OCI-M1 (cell line): ENCODE measurements at regions not wholly inside any gene's neighbourhood (a gene's known extent, or its start where the extent isn't known, plus 50 kb on each side); places are given as distances from the start of the nearest gene placed in this dataset.
"Not testable (repeated sequence)": the region's sequence is repeated elsewhere in the genome, so short reads cannot be mapped to it uniquely, and the experiment has no call there.

Experiments used
- DNase-seq: peaks from one replicate; lab custom pipeline; 2025; lab: John Stamatoyannopoulos, UW

DNA sequence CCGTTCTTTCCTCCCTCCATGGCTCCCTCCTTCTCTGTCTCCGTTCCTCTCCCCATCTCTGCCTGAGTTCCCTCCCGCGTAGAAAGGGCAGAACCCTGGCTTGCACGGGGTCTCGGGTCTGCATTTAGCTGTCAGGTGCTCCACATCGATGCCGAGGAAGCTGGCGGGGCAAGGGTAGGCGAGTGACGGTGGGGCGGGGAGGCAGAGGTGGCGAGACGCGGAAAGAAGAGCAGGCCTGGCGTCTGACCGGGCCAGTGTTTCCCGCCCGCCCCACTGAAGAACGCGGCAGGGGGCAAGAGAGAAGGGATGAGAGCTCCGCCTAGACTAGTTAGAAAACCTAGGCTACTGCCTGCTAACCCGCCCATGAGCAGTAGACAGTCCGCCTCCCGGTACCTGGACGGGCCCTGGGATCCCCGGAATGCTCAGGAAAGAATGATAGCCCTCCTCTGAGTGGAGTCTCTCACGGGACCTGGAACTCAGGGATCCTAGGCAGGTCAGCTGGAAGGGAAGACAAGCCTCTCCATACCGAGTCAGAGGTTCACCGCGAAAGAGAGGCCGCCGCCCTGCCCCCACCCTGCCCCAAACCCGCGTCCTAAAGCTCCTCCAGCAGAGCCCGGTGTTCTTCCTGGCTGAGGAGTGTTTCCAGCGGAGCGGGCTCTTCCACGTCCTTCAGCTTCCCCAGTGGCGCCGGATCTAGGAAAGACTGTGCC is 357.9 kb upstream of the DEFB115 start:
- not testable (repeated sequence) for DNase-seq

GRCh38 chr20:30900080-30900719 is 357.3 kb upstream of the DEFB115 start:
- DNase-seq = not testable (repeated sequence)

DNA sequence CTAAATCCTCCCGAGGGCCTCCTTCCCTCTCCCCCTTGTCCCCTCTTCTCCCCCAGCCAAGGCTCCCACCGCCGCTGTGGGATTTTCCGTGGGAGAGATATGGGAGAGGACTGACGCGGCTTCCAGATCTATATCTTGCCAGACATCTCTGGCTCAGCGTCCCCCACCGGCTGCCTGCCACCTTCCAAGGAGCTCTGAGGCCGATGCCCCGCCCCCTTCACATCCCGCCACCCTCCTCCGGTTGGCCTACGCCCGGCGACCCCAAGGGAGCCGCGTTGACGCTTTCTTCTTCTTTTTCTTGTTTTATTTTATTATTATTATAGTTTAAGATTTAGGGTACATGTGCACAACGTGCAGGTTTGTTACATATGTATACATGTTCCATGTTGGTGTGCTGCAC is 352.2 kb upstream of the DEFB115 start:
- not testable (repeated sequence) for DNase-seq

- no peak for DNase-seq
Observed at GRCh38 chr20:30910937-30911725, 346.3 kb upstream of the DEFB115 start.

GRCh38 chr20:30911832-30912660 is 345.4 kb upstream of the DEFB115 start:
- DNase-seq = peak; percentile 26

DNA sequence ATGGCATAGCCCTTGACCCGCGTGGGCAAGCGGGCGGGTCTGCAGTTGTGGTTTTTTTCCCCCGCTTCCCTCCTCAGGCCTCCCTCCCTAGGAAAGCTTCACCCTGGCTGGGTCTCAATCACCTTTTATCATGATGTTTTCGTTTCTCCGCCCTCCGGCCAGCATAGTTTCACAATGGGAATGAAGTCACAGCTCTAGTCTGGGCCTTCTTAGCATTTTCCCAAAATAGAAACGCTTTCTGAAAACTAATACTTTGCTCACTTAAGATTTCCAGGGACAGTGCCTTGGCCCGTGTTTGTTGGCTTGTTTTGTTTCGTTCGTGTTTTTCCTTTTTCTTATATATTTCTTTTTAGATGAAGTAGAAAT is 344.8 kb upstream of the DEFB115 start:
- DNase-seq = peak; percentile 27

GRCh38 chr20:30916404-30916803 is 341.1 kb upstream of the DEFB115 start:
- DNase-seq = not testable (repeated sequence)

DNA sequence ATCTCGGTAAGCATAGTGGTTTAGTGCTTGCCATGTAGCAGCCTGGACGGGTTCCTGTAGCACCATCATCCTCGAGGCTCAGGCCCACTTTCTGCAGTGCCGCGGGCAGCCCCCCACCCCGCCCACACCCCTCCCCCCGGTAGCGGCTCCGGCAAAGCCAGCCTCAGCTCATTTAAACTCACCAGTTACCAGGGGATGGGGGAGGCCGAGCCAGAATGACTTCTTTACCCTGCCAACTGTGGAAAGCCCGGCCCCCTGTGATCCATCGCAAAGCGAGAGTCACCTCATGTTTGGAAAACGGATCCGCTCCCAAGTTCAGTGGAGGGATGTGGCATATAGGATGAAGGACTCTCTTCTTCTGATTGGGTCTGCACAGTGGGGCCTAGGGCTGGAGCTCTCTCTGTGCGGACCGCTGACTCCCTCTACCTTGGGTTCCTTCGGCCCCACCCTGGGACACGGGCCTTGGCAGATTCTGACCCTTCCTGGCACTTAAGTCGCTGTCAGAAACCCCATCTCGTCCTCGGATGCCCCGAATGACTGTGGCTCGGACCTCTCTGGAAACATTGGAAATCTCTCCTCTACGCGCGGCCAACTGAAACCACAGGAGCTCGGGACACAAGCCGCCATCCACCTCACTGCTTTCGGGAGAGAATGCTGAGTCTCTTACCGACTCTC is 337.8 kb upstream of the DEFB115 start:
- no peak for DNase-seq

DNA sequence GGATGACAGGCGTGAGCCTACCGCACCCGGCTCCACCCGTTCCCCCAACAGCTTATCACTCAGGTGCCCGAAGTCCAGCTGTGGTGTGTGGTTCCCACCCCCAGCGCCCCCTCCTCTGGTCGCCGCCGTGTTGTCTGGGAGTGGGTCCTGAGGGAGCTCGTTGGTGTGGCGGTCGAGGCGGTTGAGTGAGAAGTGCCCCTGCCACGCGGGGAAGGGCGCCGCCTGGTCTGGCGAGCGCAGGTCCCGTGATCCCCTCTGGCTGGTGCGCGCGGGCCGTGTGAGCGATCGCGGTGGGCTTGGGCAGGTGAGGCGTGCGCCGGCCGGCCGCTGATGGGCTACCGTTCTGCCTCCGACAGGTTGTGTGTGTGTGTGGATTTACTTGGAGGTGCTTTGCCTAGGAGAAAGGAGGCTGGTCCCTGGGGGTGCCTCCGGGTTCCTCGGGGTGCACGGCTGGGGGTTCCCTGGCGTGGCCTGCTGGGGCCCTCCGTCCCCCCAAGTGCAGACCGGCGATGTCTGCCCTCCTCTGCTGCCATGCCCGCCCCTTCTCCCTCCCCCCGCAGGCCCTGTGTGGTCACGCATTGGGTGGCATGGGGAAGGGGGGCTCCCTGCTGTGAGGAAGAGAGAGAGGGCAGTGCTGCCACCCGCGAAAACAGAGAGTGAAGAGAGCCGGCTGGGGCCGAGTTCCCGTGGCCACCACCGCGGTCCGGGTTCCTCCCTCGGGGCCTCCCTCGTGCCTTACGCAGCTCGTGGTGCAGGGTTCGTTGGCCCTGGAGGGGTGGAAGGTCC is 336.0 kb upstream of the DEFB115 start:
- no peak for DNase-seq

DNA sequence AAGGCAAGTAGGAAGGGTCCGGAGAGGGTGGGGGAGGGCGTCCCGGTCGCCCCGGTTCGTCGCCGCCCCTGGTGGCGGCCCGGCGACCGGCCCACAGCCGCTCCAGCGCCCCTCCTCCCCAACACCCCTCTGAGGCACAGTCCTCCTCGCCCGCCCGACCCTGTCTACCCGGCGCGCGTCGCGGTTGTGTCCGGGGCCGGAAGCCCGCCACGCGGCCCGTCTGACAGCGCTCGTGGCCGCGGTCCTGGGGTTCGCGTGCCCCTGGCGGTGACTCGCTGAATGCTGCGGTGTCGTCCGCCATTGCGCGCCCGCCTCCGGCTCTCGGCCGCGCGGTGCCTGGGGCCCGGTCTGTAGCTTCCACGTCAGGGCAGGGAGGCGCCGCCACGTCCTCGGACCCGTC is 335.3 kb upstream of the DEFB115 start:
- no peak for DNase-seq

- DNase-seq = no peak
Observed at GRCh38 chr20:30937790-30938189, 319.7 kb upstream of the DEFB115 start.

DNA sequence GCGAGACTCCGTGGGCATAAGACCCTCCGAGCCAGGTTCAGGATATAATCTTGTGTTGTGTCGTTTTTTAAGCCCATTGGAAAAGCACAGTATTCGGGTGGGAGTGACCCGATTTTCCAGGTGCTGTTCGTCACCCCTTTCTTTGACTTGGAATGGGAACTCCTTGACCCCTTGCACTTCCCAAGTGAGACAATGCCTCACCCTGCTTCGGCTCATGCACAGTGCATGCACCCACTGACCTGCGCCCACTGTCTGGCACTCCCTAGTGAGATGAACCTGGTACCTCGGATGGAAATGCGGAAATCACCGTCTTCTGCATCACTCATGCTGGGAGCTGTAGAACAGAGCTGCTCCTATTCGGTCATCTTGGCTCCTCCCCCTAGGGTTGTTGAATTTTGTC is 307.7 kb upstream of the DEFB115 start:
- DNase-seq = no peak

DNA sequence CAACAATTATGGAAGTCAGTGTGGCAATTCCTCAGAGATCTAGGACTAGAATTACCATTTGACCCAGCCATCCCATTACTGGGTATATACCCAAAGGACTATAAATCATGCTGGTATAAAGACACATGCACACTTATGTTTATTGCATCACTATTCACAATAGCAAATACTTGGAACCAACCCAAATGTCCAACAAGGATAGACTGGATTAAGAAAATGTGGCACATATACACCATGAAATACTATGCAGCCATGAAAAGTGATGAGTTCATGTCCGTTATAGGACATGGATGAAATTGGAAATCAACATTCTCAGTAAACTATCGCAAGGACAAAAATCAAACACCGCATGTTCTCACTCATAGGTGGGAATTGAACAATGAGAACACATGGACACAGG is 306.4 kb upstream of the DEFB115 start:
- not testable (repeated sequence) for DNase-seq

DNA sequence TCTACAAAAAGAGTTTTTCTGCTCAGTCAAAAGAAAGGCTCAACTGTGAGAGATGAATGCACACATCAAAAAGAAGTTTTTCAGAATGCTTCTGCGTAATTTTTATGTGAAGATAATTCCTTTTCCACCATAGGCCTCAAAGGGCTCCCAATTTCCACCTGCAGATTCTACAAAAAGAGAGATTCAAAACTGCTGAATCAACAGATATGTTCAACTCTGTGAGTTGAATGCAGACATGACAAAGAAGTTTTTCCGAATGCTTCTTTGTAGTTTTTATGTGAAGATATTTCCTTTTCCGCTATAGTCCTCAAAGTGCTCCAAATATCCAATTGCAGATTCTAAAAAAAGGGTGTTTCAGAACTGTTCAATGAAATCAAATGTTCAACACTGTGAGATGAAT is 300.8 kb upstream of the DEFB115 start:
- DNase-seq = not testable (repeated sequence)

GRCh38 chr20:30959208-30959607 is 298.3 kb upstream of the DEFB115 start:
- DNase-seq = not testable (repeated sequence)

DNA sequence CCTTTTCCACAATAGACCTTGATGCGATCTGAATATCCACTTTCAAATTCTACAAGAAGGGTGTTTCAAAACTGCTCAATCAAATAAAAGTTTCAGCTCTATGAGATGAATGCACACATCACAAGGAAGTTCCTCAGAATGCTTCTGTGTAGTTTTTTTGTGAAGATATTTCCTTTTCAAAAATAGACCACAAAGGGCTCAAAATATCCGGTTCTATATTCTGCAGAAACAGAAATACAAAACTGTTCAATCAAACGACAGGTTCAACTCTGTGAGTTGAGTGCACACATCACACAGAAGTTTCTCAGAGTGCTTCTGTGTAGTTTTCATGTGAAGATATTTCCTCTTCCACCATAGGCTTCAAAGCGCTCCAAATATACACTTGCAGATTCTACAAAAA is 293.9 kb upstream of the DEFB115 start:
- no peak for DNase-seq

DNA sequence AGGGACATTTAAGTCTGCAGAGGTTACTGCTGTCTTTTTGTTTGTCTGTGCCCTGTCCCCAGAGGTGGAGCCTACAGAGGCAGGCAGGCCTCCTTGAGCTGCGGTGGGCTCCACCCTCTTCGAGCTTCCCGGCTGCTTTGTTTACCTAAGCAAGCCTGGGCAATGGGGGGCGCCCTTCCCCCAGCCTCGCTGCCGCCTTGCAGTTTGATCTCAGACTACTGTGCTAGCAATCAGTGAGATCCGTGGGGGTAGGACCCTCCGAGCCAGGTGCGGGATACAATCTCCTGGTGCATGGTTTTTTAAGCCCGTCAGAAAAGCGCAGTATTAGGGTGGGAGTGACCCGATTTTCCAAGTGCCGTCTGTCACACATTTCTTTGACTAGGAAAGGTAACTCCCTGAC is 281.6 kb upstream of the DEFB115 start:
- DNase-seq = not testable (repeated sequence)

DNA sequence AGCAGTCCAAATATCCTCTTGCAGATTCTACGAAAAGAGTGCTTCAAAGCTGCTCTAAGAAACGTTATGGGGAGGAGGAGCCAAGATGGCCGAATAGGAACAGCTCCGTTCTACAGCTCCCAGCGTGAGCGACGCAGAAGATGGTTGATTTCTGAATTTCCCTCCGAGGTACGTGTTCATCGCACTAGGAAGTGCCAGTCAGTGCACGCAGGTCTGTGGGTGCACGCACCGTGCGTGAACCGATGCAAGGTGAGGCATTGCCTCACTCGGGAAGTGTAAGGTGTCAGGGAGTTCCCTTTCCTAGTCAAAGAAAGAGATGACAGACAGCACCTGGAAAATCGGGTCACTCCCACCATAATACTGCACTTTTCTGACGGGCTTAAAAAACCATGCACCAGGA is 272.1 kb upstream of the DEFB115 start:
- no peak for DNase-seq
